ENCODE measurements at regions not wholly inside any gene's neighbourhood (a gene's known extent, or its start where the extent isn't known, plus 50 kb on each side); places are given as distances from the start of the nearest gene placed in this dataset.

DNA sequence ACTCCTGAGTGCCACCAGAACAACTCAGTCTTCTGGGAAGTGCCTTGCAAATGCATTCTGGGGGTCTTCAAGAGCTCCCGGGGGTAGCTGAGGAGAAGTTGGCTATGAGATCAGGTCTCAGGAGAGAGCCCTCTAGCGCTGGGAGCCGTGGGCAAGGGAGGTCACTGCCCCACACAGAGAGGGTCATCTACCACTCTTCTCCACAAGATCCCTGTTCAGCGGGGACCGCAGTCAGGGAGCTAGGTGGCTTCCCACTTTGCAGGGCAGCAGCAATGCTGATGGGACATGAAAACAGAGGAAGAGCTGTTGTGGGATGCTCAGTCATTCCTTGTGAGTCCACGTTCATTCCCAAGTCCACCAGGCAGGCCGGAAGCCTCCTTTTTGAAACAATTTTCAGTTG lies 66.6 kb downstream of the ACKR3 start:
- TF ChIP-seq YY1 (IDR thresholded peaks at IDR 0.05; ENCODE audit: low read depth) (no peak), NFIC (IDR thresholded peaks at IDR 0.05) (no peak)
- TF ChIP-seq, protein P1, sequence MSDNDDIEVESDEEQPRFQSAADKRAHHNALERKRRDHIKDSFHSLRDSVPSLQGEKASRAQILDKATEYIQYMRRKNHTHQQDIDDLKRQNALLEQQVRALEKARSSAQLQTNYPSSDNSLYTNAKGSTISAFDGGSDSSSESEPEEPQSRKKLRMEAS (IDR thresholded peaks at IDR 0.05): no peak

All from Ishikawa (cell line).